Inflammatory macrophage treated with lipopolysaccharide for 4 hours (primary cell): ENCODE measurements at regions not wholly inside any gene's neighbourhood (a gene's known extent, or its start where the extent isn't known, plus 50 kb on each side); places are given as distances from the start of the nearest gene placed in this dataset.

ENCODE experiments used
- DNase-seq: peaks from one replicate; pipeline ENCODE4 v3.0.0-alpha.2; 2020

- DNase-seq, result no peak
Observed at GRCh38 chr3:137061186-137061585, 103.4 kb downstream of the IL20RB start.

DNA sequence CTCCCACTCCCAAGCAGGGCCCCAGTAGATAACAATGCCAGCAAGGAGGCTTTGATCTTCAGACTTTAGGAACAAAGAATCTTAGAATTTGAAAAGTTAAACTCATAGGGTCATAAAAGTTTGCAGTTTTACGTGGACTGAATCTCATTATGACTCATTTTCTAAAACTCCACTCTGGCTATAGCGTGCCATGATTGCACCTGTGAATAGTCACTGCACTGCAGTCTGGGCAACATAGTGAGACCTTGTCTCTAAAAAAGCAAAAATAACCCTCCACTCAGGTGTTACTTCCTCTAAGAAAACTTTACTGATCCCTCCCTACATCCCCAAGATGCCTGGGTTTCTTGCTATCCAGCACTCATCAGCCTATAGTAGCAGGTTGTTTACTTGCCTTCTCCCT lies 104.5 kb downstream of the IL20RB start:
- no peak for DNase-seq

DNA sequence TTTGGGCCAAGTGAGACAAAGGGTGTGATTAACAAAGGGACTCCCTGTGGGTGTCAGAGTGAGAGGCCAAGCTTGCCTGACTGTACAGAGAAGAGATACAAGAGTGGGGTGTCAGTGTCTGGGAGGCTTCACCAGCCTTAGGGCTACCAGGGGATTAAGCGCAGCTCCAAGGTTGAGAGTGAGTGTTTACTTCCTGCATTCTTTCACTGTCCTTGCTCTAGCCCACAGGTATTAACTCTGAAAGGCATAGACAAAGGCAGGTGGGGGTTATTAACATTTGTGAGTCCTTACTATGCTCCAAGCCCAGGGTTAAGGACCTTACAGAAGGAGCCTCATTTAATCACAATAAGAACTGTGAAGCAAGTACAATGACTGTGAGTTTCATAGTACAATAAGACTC lies 107.6 kb downstream of the IL20RB start:
- DNase-seq, result no peak

GRCh38 chr3:137066092-137066491 lies 108.3 kb downstream of the IL20RB start:
- no peak for DNase-seq

GRCh38 chr3:137071104-137071503 lies 113.3 kb downstream of the IL20RB start:
- no peak for DNase-seq

GRCh38 chr3:137075020-137075419 lies 117.2 kb downstream of the IL20RB start:
- no peak for DNase-seq

GRCh38 chr3:137078040-137078439 lies 120.3 kb downstream of the IL20RB start:
- DNase-seq, result no peak

GRCh38 chr3:137079571-137079970 lies 121.8 kb downstream of the IL20RB start:
- no peak for DNase-seq

DNA sequence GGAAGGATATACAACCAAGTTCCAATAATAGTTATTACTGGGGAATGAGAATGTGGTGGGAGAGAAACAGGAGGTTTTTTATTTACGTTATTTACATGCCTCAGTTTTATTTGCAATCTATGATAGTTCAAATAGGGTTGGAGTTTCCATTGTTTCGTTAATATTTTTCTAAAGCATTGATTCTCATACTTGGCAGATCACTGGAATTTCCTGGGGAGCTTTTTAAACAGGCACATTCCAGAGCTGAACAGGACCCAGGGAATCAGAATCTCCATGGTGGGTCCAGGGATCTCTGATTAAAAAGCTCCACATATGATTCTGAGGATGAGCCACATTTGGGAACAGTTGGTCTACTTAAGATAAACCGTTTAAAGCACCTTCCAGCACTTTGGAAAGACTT lies 123.9 kb downstream of the IL20RB start:
- no peak for DNase-seq

- DNase-seq, result no peak
Observed at GRCh38 chr3:137082763-137083162, 125.0 kb downstream of the IL20RB start.

GRCh38 chr3:137083332-137083731 lies 125.5 kb downstream of the IL20RB start:
- no peak for DNase-seq

GRCh38 chr3:137084586-137084985 lies 126.8 kb downstream of the IL20RB start:
- no peak for DNase-seq

- no peak for DNase-seq
Observed at GRCh38 chr3:137097386-137097785, 139.6 kb downstream of the IL20RB start.

GRCh38 chr3:137097852-137098251 lies 140.1 kb downstream of the IL20RB start:
- no peak for DNase-seq

- DNase-seq, result no peak
Observed at GRCh38 chr3:137099364-137100219, 141.8 kb downstream of the IL20RB start.

DNA sequence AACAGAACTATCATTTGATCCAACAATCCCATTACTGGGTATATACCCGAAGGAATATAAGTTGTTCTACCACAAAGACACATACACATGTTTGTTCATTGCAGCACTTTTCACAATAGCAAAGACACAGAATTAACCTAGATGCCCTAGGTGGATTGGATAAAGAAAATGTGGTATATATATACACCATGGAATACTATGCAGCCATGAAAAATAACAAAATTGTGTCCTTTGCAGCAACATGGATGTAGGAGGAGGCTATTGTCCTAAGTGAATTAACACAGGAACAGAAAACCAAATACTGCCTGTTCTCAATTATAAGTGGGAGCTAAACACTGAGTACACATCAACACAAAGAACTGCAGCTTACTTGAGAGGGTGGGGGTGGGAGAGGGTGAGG lies 142.5 kb downstream of the IL20RB start:
- no peak for DNase-seq

GRCh38 chr3:137103739-137104138 lies 146.0 kb downstream of the IL20RB start:
- DNase-seq, result no peak

- peak; percentile 66 for DNase-seq
Observed at GRCh38 chr3:137105277-137105977, 147.6 kb downstream of the IL20RB start.

DNA sequence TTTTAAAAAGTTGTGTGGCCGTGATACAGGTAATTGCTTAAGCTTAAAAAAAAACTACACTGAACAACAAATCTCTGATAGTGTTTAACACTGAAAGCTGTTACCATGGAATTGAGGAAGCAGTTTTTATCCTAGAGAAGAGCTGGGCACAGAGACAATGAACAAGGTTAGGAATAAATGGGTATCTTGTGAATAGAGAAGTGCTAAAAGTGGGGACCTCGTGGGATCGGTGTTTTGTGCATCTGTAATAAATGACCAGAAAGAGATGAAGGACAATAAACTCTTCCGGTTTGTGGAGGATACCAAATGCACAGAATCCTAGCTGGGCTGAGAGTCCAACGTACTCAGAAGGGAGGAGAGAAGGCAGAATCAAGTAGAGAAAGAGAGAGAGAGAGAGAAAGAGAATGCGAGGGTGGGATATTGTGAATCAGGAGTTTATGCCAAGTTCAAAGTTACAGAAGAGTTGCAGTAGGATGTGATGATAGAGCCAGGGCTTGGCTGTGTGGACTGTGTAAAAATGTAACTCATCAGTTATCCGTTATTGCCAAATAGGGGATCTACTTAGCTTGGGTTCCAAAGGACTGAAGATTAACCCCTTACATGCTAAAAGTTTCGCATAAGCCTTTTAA lies 148.9 kb downstream of the IL20RB start:
- no peak for DNase-seq

DNA sequence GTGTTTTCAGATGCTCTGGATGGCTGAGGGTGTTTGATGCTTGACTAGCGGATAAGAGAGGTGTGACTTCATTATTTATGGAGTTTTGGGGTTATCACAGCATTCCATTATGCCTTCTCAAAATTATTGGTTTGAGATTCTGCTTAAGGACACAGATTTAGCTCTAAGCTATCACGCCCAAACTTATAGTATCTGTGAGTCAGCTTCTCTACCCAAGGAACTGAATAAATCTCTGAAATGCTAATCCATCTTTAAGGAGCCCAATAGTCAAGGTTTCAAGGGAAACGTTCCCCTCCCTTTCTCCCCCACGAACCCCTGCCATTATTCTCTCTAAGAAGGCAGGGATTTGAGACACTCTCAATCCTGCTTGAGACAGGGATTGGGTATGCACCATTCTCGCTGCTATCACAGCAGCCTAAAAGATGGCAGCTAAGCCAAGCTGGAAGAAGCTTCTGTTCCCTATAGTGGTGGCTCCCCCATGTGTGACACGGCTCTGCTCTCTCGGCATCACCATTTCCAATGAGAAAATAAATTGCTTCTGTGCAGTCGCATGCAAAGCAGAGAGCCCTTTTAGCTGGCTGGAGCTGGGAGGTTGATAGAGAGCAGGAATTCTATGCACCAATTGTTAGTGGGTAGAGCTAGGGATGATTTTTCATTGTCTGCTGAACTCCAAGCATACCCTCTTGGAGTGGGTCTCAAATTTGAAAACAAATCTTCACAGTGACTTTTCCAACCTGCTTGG lies 151.1 kb downstream of the IL20RB start:
- no peak for DNase-seq

- peak; percentile 11 for DNase-seq
Observed at GRCh38 chr3:137110392-137110996, 152.7 kb downstream of the IL20RB start.

DNA sequence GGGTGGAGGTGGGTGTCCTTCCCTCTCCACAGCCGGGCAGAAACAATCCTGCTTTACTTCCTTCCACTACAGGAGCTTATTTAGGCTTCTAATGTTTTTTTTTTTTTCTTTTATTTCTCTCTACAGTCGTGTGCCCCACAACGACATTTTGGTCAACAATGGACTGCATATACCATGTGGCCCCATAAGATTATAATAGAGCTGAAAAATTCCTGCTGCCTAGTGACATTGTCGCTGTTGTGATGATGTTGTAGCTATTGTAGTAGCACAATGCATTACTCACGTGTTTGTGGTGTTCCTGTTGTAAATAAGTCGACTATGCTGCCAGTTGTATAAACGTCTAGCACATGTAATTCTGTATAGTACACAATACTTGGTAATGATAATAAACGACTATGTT lies 153.7 kb downstream of the IL20RB start:
- no peak for DNase-seq

GRCh38 chr3:137116619-137117018 lies 158.8 kb downstream of the IL20RB start:
- DNase-seq, result no peak
